Vagina (tissue), 2 donors: ENCODE measurements at regions not wholly inside any gene's neighbourhood (a gene's known extent, or its start where the extent isn't known, plus 50 kb on each side); places are given as distances from the start of the nearest gene placed in this dataset.

Experiments
- CTCF ChIP-seq, 3 experiments: fragments of 450-650 bp in 2 of 3; fragments of 200-600 bp in 1 of 3; sonication (generic) in 1 of 3; IDR thresholded peaks; one replicate each; pipeline ENCODE4 v1.5.1; 2017 to 2019; ENCODE audit warnings: antibody characterized with exemption in 3 of 3, mild to moderate bottlenecking in 2 of 3, moderate library complexity in 2 of 3
- POLR2A ChIP-seq, 2 donors: fragments of 450-650 bp; IDR thresholded peaks; one replicate each; pipeline ENCODE4 v1.6.1; 2017; ENCODE audit warnings: antibody characterized with exemption in 2 of 2, mild to moderate bottlenecking in 2 of 2, moderate library complexity in 2 of 2

- TF ChIP-seq POLR2A (IDR thresholded peaks at IDR 0.05): no peak
- no peak for TF ChIP-seq CTCF (IDR thresholded peaks at IDR 0.05)
These were observed 754.9 kb upstream of the SLIT2 start for GRCh38 chr4:19496756-19497155.
